T-helper 2 cell (primary cell): ENCODE measurements at regions not wholly inside any gene's neighbourhood (a gene's known extent, or its start where the extent isn't known, plus 50 kb on each side); places are given as distances from the start of the nearest gene placed in this dataset.

Experiments used
- DNase-seq, 5 experiments: peaks; one replicate each; pipeline versions ENCODE4 v3.0.0 to v3.0.0-alpha.2; 2012 to 2022

GRCh38 chr6:48490658-48491057 is 379.7 kb upstream of the PTCHD4 start:
- no peak for DNase-seq

- no peak for DNase-seq
Observed at GRCh38 chr6:48486876-48487275, 375.9 kb upstream of the PTCHD4 start.

GRCh38 chr6:48486373-48486772 is 375.4 kb upstream of the PTCHD4 start:
- DNase-seq: no peak

GRCh38 chr6:48476257-48476656 is 365.3 kb upstream of the PTCHD4 start:
- DNase-seq: no peak

- DNase-seq: no peak
Observed at GRCh38 chr6:48475275-48475674, 364.3 kb upstream of the PTCHD4 start.

- no peak for DNase-seq
Observed at GRCh38 chr6:48474830-48475229, 363.8 kb upstream of the PTCHD4 start.

GRCh38 chr6:48474136-48474535 is 363.1 kb upstream of the PTCHD4 start:
- no peak for DNase-seq

GRCh38 chr6:48472535-48472934 is 361.5 kb upstream of the PTCHD4 start:
- DNase-seq: no peak

- no peak for DNase-seq
Observed at GRCh38 chr6:48472091-48472490, 361.1 kb upstream of the PTCHD4 start.

GRCh38 chr6:48471326-48471725 is 360.3 kb upstream of the PTCHD4 start:
- no peak for DNase-seq

GRCh38 chr6:48449002-48449401 is 338.0 kb upstream of the PTCHD4 start:
- no peak for DNase-seq

GRCh38 chr6:48447251-48447650 is 336.3 kb upstream of the PTCHD4 start:
- DNase-seq: no peak

- DNase-seq: no peak
Observed at GRCh38 chr6:48429610-48430009, 318.6 kb upstream of the PTCHD4 start.

GRCh38 chr6:48429021-48429420 is 318.0 kb upstream of the PTCHD4 start:
- no peak for DNase-seq

- DNase-seq: no peak
Observed at GRCh38 chr6:48426636-48427035, 315.6 kb upstream of the PTCHD4 start.

GRCh38 chr6:48423640-48424365 is 312.8 kb upstream of the PTCHD4 start:
- DNase-seq: no peak

- DNase-seq: no peak
Observed at GRCh38 chr6:48419992-48420391, 309.0 kb upstream of the PTCHD4 start.

- no peak for DNase-seq
Observed at GRCh38 chr6:48417927-48418326, 306.9 kb upstream of the PTCHD4 start.

- DNase-seq: no peak
Observed at GRCh38 chr6:48412656-48413055, 301.7 kb upstream of the PTCHD4 start.

- no peak for DNase-seq
Observed at GRCh38 chr6:48404927-48405326, 293.9 kb upstream of the PTCHD4 start.

GRCh38 chr6:48403587-48403986 is 292.6 kb upstream of the PTCHD4 start:
- no peak for DNase-seq

GRCh38 chr6:48401016-48401415 is 290.0 kb upstream of the PTCHD4 start:
- no peak for DNase-seq

- DNase-seq: no peak
Observed at GRCh38 chr6:48397887-48398286, 286.9 kb upstream of the PTCHD4 start.

- no peak for DNase-seq
Observed at GRCh38 chr6:48389146-48390043, 278.4 kb upstream of the PTCHD4 start.
